ENCODE measurements at regions not wholly inside any gene's neighbourhood (a gene's known extent, or its start where the extent isn't known, plus 50 kb on each side); places are given as distances from the start of the nearest gene placed in this dataset.

- TF ChIP-seq CTCF (IDR thresholded peaks at IDR 0.05; ENCODE audit: insufficient read depth, low read length, poor library complexity, severe bottlenecking) (no peak), EZH2phosphoT487 (conservative IDR thresholded peaks at IDR 0.05; ENCODE audit: low read length) (no peak)
Observed at GRCh38 chr3:13149330-13150108, 76.3 kb upstream of the IQSEC1 start.

Data from SU-DHL-6 (cell line).